IMR-90 (cell line): ENCODE measurements at regions not wholly inside any gene's neighbourhood (a gene's known extent, or its start where the extent isn't known, plus 50 kb on each side); places are given as distances from the start of the nearest gene placed in this dataset.
A peak's percentile ranks its signal among the peaks of the same experiment; 100 is the strongest.

Experiments used
- ATAC-seq: fragments of 200-7000 bp; cut with Tn5 transposase; 2 replicates; pipeline ENCODE4 v1.9.1; 2020; ENCODE audit warnings: low read depth, mild to moderate bottlenecking, moderate library complexity
- BruUV-seq: library from RNA; stranded (reverse); fragments of 400-500 nt; replicated peaks from 2 replicates; lab custom pipeline; 2021; lab: Mats Ljungman, UMichigan
- CTCF ChIA-PET: fragments of 300-600 bp; formaldehyde crosslinking; extraction: SDS; loops from one replicate; lab custom pipeline; 2021; ENCODE audit warnings: antibody characterized with exemption; lab: Yijun Ruan, JAX
- POLR2A ChIA-PET: fragments of 300-600 bp; sonication (Branson Sonifier 250); formaldehyde crosslinking; loops from one replicate; lab custom pipeline; 2022; ENCODE audit warnings: antibody characterized with exemption; ENCODE audit not compliant: unreplicated experiment; lab: Charles Lee
- DNase-seq: peaks from one replicate; pipeline ENCODE4 v3.0.0; 2013
- H2AFZ ChIP-seq: replicated peaks from 2 replicates; pipeline ENCODE3; 2013; ENCODE audit warnings: low read length, mild to moderate bottlenecking; ENCODE audit not compliant: poor library complexity
- H2AK5ac ChIP-seq: 2 replicates; pipeline ENCODE4 v1.6.1; 2013; ENCODE audit warnings: low read depth, low read length, inconsistent platforms
- H2AK9ac ChIP-seq: replicated peaks from 2 replicates; pipeline ENCODE3; 2013; ENCODE audit warnings: mild to moderate bottlenecking, low read depth, low read length, moderate library complexity; ENCODE audit not compliant: poor library complexity
- H2BK120ac ChIP-seq: 2 replicates; pipeline ENCODE4 v1.6.1; 2013; ENCODE audit warnings: low read depth, low read length, inconsistent platforms
- H2BK15ac ChIP-seq: 3 replicates; pipeline ENCODE4 v1.6.1; 2013; ENCODE audit warnings: low read depth, low read length, inconsistent platforms
- H2BK20ac ChIP-seq: 2 replicates; pipeline ENCODE4 v1.6.1; 2013; ENCODE audit warnings: low read depth, mild to moderate bottlenecking, inconsistent platforms, low read length, moderate library complexity
- H2BK5ac ChIP-seq: 2 replicates; pipeline ENCODE4 v1.6.1; 2013; ENCODE audit warnings: mild to moderate bottlenecking, low read depth, low read length, inconsistent platforms; ENCODE audit not compliant: poor library complexity, severe bottlenecking
- H3K14ac ChIP-seq: replicated peaks from 2 replicates; pipeline ENCODE4 v1.6.1; 2013; ENCODE audit warnings: low read depth, low read length, inconsistent platforms
- H3K18ac ChIP-seq: 2 replicates; pipeline ENCODE4 v1.6.1; 2013; ENCODE audit warnings: low read depth, low read length, control low read depth
- H3K23ac ChIP-seq: 2 replicates; pipeline ENCODE4 v1.6.1; 2013; ENCODE audit warnings: low read depth, low read length, inconsistent platforms
- H3K27ac ChIP-seq: 2 replicates; pipeline ENCODE4 v1.5.1; 2013; ENCODE audit warnings: mild to moderate bottlenecking, control low read depth, low read length; ENCODE audit not compliant: insufficient read depth
- H3K27me3 ChIP-seq: 2 replicates; pipeline ENCODE4 v1.6.1; 2013; ENCODE audit warnings: low read length; ENCODE audit not compliant: control insufficient read depth, insufficient read depth
- H3K36me3 ChIP-seq: 2 replicates; pipeline ENCODE4 v1.6.1; 2013; ENCODE audit warnings: low read length, mixed read lengths; ENCODE audit not compliant: control insufficient read depth, insufficient read depth
- H3K4ac ChIP-seq: 2 replicates; pipeline ENCODE4 v1.6.1; 2013; ENCODE audit warnings: low read depth, low read length, inconsistent platforms
- H3K4me1 ChIP-seq: 2 replicates; pipeline ENCODE4 v1.6.1; 2013; ENCODE audit warnings: low read length, mixed read lengths; ENCODE audit not compliant: control insufficient read depth, insufficient read depth
- H3K4me2 ChIP-seq: 2 replicates; pipeline ENCODE4 v1.6.1; 2013; ENCODE audit warnings: low read depth, mild to moderate bottlenecking, control low read depth, low read length, moderate library complexity
- H3K4me3 ChIP-seq: 2 replicates; pipeline ENCODE4 v1.5.1; 2013; ENCODE audit warnings: low read depth, mild to moderate bottlenecking, control low read depth, low read length, moderate library complexity; ENCODE audit not compliant: insufficient read depth
- H3K56ac ChIP-seq: 2 replicates; pipeline ENCODE4 v1.6.1; 2013; ENCODE audit warnings: low read length, inconsistent platforms; ENCODE audit not compliant: insufficient read depth; ENCODE audit errors: extremely low read depth
- H3K79me1 ChIP-seq, 2 experiments: 2 replicates each; pipeline ENCODE4 v1.6.1; 2013; ENCODE audit warnings: low read length in 2 of 2, inconsistent platforms in 1 of 2, low read depth in 1 of 2
- H3K9ac ChIP-seq: 2 replicates; pipeline ENCODE4 v1.6.1; 2013; ENCODE audit warnings: low read depth, low read length, control low read depth
- H3K9me1 ChIP-seq: 2 replicates; pipeline ENCODE4 v1.6.1; 2013; ENCODE audit warnings: low read length, inconsistent platforms; ENCODE audit not compliant: insufficient read depth
- H3K9me3 ChIP-seq: 2 replicates; pipeline ENCODE4 v1.6.1; 2013; ENCODE audit warnings: low read length; ENCODE audit not compliant: control insufficient read depth, insufficient read depth
- H4K20me1 ChIP-seq: 2 replicates; pipeline ENCODE4 v1.6.1; 2013; ENCODE audit warnings: low read length, inconsistent platforms; ENCODE audit not compliant: insufficient read depth
- H4K5ac ChIP-seq: 2 replicates; pipeline ENCODE4 v1.6.1; 2013; ENCODE audit warnings: mild to moderate bottlenecking, low read depth, low read length, control low read depth
- H4K8ac ChIP-seq, 2 experiments: 2 replicates each; pipeline ENCODE4 v1.6.1; 2013; ENCODE audit warnings: low read depth in 2 of 2, low read length in 2 of 2, control low read depth in 1 of 2, inconsistent platforms in 1 of 2
- H4K91ac ChIP-seq: 2 replicates; pipeline ENCODE4 v1.6.1; 2013; ENCODE audit warnings: low read depth, low read length, inconsistent platforms; ENCODE audit not compliant: insufficient read depth
- BHLHE40 ChIP-seq: fragments of 150-350 bp; IDR thresholded peaks from 2 replicates; pipeline ENCODE4 v1.6.1; 2016; ENCODE audit warnings: mild to moderate bottlenecking, low read depth, low read length
- CEBPB ChIP-seq: IDR thresholded peaks from 2 replicates; pipeline ENCODE4 v1.6.1; 2012; ENCODE audit warnings: low read depth, low read length, improper control_type of control experiment
- CHD1 ChIP-seq: IDR thresholded peaks from 2 replicates; pipeline ENCODE4 v1.6.1; 2012; ENCODE audit warnings: low read depth, low read length, improper control_type of control experiment
- FOS ChIP-seq: fragments of 150-350 bp; IDR thresholded peaks from 2 replicates; pipeline ENCODE4 v1.6.1; 2016; ENCODE audit warnings: low read depth, low read length
- MAFK ChIP-seq: IDR thresholded peaks from 2 replicates; pipeline ENCODE4 v1.6.1; 2012; ENCODE audit warnings: low read depth, low read length, improper control_type of control experiment
- MAZ ChIP-seq: IDR thresholded peaks from 2 replicates; pipeline ENCODE4 v1.6.1; 2012; ENCODE audit warnings: low read depth, mild to moderate bottlenecking, low read length, improper control_type of control experiment, moderate library complexity, borderline replicate concordance
- MXI1 ChIP-seq: IDR thresholded peaks from 2 replicates; pipeline ENCODE4 v1.6.1; 2012; ENCODE audit warnings: low read depth, mild to moderate bottlenecking, low read length, moderate library complexity, borderline replicate concordance
- NFE2L2 ChIP-seq: fragments of 150-350 bp; IDR thresholded peaks from 2 replicates; pipeline ENCODE4 v1.6.1; 2016; ENCODE audit warnings: low read depth, mild to moderate bottlenecking, low read length
- POLR2A ChIP-seq: IDR thresholded peaks from 2 replicates; pipeline ENCODE4 v1.6.1; 2012; ENCODE audit warnings: mild to moderate bottlenecking, low read depth, low read length
- RAD21 ChIP-seq: IDR thresholded peaks from 2 replicates; pipeline ENCODE4 v1.6.1; 2012; ENCODE audit warnings: low read length, improper control_type of control experiment
- RCOR1 ChIP-seq: IDR thresholded peaks from 2 replicates; pipeline ENCODE4 v1.6.1; 2012; ENCODE audit warnings: mild to moderate bottlenecking, low read length, improper control_type of control experiment; ENCODE audit not compliant: insufficient replicate concordance
- RFX5 ChIP-seq: IDR thresholded peaks from 2 replicates; pipeline ENCODE4 v1.8.0; 2012; ENCODE audit warnings: low read depth, mild to moderate bottlenecking, low read length, moderate library complexity
- SMC3 ChIP-seq: fragments of 150-350 bp; IDR thresholded peaks from 2 replicates; pipeline ENCODE4 v1.6.1; 2016; ENCODE audit warnings: low read depth, mild to moderate bottlenecking, antibody characterized with exemption, low read length, moderate library complexity
- WGBS, 2 experiments: methylation state at CpG; one replicate each; pipeline versions ENCODE4 v1.1.5 to v1.1.7; 2013; ENCODE audit warnings: missing lambda C conversion rate in 2 of 2; ENCODE audit not compliant: insufficient read length in 1 of 2; ENCODE audit errors: extremely low coverage in 2 of 2; 5-methylcytosine and 5-hydroxymethylcytosine counted together
- dilution Hi-C: fragments of 300-500 bp; cut with HindIII; formaldehyde crosslinking; loops from one replicate; pipeline ENCODE4 v1.14.3; 2018; ENCODE audit warnings: low sequenced_read_pairs; ENCODE audit not compliant: unreplicated experiment
- in situ Hi-C: fragments of 300-500 bp; cut with MboI; formaldehyde crosslinking; loops from 3 replicates; pipeline ENCODE4 v1.14.3; 2019; ENCODE audit warnings: low sequenced_read_pairs, inconsistent platforms, mixed read lengths
- intact Hi-C: fragments of 100-400 bp; cut with micrococcal nuclease; formaldehyde crosslinking; loops from 2 replicates; pipeline ENCODE4 v1.10.0; 2022
- TF ChIP-seq, protein P1 (sequence below): conservative IDR thresholded peaks from 2 replicates; pipeline ENCODE4 v1.5.1; 2012; ENCODE audit warnings: mild to moderate bottlenecking, low read depth, low read length, improper control_type of control experiment
- TF ChIP-seq, protein P2 (sequence below): fragments of 150-350 bp; IDR thresholded peaks from 2 replicates; pipeline ENCODE4 v1.6.1; 2017; ENCODE audit warnings: mild to moderate bottlenecking, antibody characterized with exemption, low read length, low read depth
- TF ChIP-seq, protein P3 (sequence below): fragments of 150-350 bp; IDR thresholded peaks from 2 replicates; pipeline ENCODE4 v1.6.1; 2016; ENCODE audit warnings: low read depth, mild to moderate bottlenecking, low read length, moderate library complexity, borderline replicate concordance

DNA sequence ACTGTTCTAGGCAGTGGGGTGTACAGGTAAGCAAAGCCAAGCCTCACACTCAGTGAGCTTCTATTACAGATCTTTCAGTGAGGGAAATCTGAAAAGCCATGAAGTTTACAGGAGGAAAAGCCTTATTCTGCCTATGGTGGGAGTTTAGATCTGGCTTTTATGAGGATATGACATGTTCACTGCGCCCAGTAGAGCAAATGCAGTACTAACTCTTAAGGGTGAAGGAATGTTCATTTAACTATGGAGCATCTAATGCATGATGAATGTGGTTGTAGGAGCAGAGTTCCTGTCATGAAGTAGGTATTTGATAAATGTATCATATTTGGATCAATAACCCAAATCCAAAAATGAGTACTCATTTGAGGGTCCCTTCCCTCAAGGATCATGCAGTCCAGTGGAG lies 230.2 kb upstream of the PAPPA start:
- intact Hi-C loops (loop anchor here (1.0 kb wide), 2 partner anchors 251 to 330 kb away; no protein-coding TSS in a partner anchor), in situ Hi-C loops (no loop called here), dilution Hi-C loops (no loop called here)
- Histone ChIP-seq H2AK9ac (no peak overlapping the region), H3K56ac (peak overlapping the region; percentile 92), H3K4me1 (peaks cover 26% of the 10 kb centered on the region), H3K9me1 (peaks cover 16% of the 10 kb centered on the region), H2BK15ac (peak overlapping the region; percentile 89), H4K5ac (peak overlapping the region; percentile 99), H4K8ac (peak overlapping the region; percentile 89 to 97), H3K27me3 (no peaks in the 10 kb centered on the region), H3K23ac (peak overlapping the region; percentile 99), H3K79me1 (peaks cover 0 to 14% of the 10 kb centered on the region in 2 experiments; a peak in 1 of 4 replicates), H3K18ac (peak overlapping the region; percentile 100), H2AFZ (no peak overlapping the region), H3K14ac (peak overlapping the region; percentile 99), H3K4ac (peak overlapping the region; percentile 99), H4K20me1 (no peaks in the 10 kb centered on the region), H3K4me3 (no peak overlapping the region), H2AK5ac (peak overlapping the region; percentile 96), H2BK20ac (peak overlapping the region; percentile 100), H2BK5ac (peak overlapping the region; percentile 99), H3K9ac (peak overlapping the region; percentile 18; the same call in 1 of the 2 replicates), H2BK120ac (peak overlapping the region; percentile 100), H3K9me3 (no peaks in the 10 kb centered on the region), H3K36me3 (no peaks in the 10 kb centered on the region), H3K4me2 (peak overlapping the region; percentile 23; the same call in 1 of the 2 replicates), H3K27ac (peak overlapping the region; percentile 98), H4K91ac (peak overlapping the region; percentile 99)
- BruUV-seq = no TSS peak
- no peak for TF ChIP-seq RAD21
- TF ChIP-seq SMC3 = no peak
- no peak for TF ChIP-seq MAZ
- no peak for TF ChIP-seq RFX5
- TF ChIP-seq FOS = no peak
- no peak for TF ChIP-seq POLR2A
- TF ChIP-seq MAFK = no peak
- TF ChIP-seq, protein P1, sequence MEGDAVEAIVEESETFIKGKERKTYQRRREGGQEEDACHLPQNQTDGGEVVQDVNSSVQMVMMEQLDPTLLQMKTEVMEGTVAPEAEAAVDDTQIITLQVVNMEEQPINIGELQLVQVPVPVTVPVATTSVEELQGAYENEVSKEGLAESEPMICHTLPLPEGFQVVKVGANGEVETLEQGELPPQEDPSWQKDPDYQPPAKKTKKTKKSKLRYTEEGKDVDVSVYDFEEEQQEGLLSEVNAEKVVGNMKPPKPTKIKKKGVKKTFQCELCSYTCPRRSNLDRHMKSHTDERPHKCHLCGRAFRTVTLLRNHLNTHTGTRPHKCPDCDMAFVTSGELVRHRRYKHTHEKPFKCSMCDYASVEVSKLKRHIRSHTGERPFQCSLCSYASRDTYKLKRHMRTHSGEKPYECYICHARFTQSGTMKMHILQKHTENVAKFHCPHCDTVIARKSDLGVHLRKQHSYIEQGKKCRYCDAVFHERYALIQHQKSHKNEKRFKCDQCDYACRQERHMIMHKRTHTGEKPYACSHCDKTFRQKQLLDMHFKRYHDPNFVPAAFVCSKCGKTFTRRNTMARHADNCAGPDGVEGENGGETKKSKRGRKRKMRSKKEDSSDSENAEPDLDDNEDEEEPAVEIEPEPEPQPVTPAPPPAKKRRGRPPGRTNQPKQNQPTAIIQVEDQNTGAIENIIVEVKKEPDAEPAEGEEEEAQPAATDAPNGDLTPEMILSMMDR = no peak
- no peak for TF ChIP-seq CEBPB
- TF ChIP-seq, protein P2, sequence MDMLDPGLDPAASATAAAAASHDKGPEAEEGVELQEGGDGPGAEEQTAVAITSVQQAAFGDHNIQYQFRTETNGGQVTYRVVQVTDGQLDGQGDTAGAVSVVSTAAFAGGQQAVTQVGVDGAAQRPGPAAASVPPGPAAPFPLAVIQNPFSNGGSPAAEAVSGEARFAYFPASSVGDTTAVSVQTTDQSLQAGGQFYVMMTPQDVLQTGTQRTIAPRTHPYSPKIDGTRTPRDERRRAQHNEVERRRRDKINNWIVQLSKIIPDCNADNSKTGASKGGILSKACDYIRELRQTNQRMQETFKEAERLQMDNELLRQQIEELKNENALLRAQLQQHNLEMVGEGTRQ = no peak
- TF ChIP-seq RCOR1 = no peak
- no peak for TF ChIP-seq BHLHE40
- TF ChIP-seq CHD1 = no peak
- TF ChIP-seq, protein P3, sequence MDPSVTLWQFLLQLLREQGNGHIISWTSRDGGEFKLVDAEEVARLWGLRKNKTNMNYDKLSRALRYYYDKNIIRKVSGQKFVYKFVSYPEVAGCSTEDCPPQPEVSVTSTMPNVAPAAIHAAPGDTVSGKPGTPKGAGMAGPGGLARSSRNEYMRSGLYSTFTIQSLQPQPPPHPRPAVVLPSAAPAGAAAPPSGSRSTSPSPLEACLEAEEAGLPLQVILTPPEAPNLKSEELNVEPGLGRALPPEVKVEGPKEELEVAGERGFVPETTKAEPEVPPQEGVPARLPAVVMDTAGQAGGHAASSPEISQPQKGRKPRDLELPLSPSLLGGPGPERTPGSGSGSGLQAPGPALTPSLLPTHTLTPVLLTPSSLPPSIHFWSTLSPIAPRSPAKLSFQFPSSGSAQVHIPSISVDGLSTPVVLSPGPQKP = no peak
- TF ChIP-seq MXI1 = no peak
- no peak for TF ChIP-seq NFE2L2
- ChIA-PET POLR2A (no interaction called here), CTCF (no interaction called here)
- WGBS, 2 experiments = 100% methylated on average over 1 of the region's 1 CpG; no CpG with 5 or more reads in 1 of the 2 experiments
- no peak for DNase-seq
- ATAC-seq = peak; percentile 9
